GM19455 (cell line): ENCODE measurements at regions not wholly inside any gene's neighbourhood (a gene's known extent, or its start where the extent isn't known, plus 50 kb on each side); places are given as distances from the start of the nearest gene placed in this dataset.
A peak's percentile ranks its signal among the peaks of the same experiment; 100 is the strongest.
"Not testable (repeated sequence)": the region's sequence is repeated elsewhere in the genome, so short reads cannot be mapped to it uniquely, and the experiment has no call there.

ENCODE experiments used
- ATAC-seq: cut with Tn5 transposase; IDR thresholded peaks from one replicate; pipeline ENCODE4 v1.9.1; 2021; ENCODE audit not compliant: unreplicated experiment

DNA sequence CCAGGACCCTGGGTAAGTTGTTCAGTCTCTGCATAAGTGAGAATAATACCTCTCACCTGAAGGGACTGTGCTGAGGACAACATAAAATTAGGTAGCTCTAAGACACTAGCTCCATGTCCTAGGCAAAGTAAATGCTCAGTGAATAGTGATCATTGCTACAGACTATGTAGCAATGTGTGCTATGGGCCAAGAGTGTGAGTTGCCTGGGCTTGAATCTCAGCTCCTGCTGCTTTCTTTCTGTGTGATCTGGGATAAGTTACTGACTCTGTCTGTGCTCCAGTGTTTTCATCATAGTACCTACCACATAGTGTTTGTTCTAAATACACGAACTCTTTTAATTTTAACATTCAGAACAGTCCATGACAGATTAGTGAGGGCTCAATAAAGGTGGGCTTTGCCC lies 81.1 kb upstream of the MFGE8 start:
- ATAC-seq = no peak

DNA sequence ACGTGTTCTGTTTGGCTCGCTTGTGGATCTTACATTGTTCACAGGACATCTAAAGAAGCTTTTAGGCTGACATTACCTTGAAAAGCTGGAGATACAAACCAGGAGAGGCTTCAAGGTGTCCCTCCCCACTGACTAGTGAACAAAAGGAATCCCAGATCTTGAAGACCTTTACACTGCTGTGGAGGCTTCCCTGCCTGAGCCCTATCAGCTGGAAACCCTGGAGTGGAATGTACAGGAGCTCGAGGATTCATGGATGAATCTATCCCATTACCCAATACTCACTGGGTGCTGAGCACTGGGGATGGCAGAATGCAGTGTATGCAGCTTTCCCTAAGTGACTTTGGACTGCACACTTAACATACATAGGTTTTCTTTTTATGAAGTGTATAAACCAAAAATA lies 82.3 kb upstream of the MFGE8 start:
- no peak for ATAC-seq

DNA sequence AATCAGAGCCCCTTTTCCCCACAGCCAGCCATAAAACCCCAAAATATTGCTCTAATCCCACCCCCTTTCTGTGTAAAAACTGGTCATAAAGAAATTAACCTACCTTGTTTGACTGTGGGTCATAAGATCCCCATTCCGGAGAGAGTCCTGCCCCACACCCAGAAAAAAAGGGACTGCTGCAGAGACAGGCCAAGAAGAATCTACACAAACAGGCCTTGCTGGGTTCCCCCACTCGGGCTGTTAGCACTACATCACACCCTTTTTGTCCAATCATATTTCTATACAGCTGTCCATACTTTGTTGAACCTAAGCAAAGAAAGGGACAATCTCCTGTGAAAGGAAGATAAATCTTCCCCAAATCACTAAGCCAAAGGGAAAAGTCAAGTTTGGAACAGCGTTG lies 84.4 kb upstream of the MFGE8 start:
- ATAC-seq = no peak

DNA sequence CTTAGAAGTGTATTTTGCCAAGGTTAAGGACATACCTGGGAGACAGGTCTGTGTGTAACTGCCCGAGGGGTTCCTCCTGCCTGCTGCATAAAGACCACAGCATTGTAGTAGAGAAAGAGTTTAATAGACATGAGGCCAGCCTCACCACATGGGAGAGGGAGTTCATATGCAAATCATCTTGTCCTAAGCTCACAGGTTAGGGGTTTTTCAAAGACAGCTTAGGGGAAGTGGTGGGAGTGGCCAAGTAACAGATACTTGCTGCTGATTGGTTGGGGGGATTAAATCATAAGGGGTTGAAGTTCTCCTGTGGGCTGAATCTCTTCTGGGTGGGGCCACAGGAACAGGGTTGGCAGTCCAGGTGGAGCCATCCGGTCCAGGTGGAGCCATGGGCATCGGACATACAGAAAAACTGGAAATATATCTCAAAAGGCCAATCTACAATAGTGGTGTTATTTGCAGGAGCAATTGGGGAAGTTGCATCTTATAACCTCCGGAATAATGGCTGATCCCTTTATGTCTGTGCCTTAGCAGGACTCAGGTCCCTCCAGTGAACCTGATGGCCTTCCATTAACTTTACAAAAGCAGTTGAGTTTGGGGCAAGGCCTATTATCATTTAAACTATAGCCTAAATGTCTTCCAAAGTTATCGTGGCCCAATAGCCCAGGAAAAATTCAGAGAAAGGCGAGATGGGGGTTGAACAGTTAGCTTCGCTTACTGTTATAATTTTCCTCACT lies 86.0 kb upstream of the MFGE8 start:
- no peak for ATAC-seq

DNA sequence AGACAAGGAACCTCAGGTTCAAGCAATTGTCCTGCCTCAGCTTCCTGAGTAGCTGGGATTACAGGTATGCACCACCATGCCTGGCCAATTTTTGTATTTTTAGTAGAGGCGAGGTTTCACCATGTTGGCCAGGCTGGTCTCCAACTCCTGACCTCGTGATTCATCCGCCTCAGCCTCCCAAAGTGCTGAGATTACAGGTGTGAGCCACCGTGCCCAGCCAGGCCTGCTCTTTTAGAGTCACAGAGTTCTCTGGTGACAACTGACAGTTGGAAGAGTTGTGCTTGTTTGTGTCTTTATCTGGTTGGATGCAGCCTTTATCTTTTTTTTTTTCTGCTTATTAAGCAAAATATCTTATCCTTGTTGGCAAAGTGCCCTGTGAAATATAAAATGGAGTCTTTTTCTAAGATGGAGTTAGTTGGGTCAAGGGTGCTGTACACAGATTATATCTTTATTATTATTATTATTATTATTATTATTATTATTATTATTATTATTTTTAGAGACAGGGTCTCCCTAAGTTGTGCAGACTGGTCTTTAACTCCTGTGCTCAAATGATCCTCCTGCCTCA lies 86.5 kb upstream of the ABHD2 start:
- not testable (repeated sequence) for ATAC-seq

DNA sequence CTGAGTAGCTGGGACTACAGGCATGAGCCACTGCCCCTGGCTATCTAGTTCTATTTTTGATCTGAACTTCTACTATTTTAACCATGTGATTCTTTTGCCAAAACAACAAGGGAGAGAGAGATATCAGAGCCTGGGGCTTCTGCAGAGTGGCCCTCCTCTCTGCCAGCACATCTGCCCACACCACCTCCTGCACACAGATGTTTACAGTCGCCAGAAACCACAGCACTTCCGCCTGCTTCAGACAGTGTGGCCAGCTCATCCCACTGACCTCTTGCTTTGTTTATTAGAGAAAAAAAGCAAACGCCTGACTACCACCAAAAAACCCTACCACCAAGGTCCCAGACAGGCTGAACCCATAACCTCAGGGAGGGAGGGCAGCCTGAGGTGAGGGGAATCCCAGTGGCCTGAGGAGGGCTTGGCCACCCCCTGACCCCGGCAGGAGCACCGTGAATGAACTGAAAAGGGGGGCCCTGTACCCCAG lies 85.9 kb upstream of the ABHD2 start:
- peak; percentile 85 for ATAC-seq

DNA sequence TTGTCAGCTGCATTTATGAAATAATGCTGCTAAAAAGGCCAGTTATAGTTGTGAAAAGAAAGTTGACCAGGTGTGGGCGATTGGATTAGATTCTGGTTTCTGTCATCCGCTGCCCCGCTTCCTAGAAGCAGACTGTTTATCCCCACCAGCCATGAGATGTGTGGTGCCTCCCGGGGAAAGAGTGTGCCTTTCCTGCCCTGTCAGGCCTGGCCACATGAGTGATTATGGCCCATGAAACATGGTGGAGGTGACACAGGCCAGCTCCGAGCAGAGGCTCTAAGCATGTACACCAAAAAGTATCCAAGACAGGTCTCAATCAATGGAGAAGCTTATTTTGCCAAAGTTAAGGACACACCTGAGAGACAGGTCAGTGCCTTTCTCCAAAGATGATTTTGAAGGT lies 85.4 kb upstream of the ABHD2 start:
- ATAC-seq = peak; percentile 10

DNA sequence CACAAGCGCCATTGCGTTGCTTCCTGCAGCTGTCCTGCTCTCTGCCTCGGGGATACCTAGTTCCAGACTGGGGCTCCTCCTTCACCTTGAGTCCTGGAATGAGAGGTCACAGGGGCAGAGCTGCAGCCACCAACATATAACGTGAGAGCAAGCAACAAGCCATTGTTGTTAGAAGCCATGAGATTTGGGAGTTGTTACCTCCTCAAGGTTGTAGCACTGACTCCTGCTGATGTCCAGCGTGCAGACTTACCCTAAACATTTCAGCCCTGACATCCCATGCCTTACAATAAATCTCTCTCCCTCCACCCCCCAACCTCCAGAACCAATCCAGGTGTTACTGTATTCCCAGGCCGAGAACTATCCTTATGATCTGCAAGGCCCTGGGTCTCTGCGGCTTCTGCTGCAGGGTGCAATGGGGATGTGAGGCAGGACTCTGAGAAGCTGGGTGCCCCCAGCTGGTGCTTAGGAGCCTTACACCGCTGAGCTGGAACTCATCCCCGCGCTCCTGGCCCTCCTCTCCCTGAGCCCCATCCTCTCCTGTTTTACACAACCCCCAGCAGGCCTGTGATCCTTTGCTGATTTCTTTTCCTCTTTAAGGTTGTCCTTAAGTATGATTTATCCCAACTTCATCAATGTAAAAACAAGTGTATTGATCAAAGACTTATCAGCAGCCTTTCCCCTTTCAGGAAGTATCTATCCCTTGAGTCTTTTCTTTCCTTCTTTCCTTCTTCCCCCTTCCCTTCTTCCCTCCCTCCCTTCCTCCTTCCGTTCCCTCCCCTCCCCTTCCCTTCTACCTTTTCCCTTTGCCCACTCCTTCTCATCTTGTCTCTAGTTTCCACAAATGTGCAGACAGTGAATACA lies 84.2 kb upstream of the ABHD2 start:
- ATAC-seq = no peak

DNA sequence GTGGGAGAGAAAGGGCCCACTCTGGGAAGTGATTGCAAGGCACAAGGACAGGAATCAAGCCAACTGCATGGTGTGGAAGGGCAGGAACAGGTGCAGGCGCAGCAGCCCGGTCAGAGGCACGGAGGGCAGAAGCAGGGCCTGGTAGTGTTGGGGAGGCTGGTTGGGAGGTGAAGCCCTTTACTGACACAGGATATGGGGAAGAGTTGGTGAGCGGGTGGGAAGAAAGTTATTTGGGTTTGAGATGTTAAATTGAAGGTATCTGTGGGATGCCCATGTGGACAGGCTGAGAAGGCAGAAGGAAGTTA lies 83.6 kb upstream of the ABHD2 start:
- no peak for ATAC-seq

DNA sequence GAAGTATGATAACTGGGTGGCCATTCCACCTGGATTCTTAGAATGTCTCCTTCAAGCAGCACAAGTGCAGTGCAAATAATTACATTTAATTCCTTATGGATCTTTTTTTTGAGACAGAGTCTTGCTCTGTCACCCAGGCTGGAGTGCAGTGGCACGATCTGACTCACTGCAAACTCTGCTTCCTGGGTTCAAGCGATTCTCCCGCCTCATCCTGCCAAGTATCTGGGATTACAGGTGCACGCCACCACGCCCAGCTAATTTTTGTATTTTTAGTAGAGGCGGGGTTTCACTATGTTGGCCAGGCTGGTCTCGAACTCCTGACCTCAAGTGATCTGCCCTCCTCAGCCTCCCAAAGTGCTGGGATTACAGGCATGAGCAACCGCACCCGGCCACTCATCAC lies 80.7 kb upstream of the ABHD2 start:
- ATAC-seq = not testable (repeated sequence)

DNA sequence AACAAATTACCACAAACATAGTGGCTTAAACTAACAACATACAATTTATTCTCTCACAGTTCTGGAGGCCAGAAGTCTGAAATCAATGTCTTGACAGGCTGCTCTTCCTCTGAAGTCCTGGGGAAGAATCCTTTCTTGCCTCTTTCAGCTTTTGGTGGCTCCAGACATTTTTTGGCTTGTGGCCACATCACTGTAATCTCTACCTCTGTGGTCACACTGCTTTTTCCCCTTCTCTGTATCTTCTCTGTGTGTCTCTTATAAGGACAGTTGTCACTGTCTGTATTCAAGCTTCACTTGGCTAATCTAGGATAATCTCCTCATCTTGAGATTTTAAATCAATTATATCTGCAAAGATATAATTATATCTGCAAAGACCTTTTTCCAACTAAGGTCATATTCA lies 80.3 kb upstream of the ABHD2 start:
- no peak for ATAC-seq

DNA sequence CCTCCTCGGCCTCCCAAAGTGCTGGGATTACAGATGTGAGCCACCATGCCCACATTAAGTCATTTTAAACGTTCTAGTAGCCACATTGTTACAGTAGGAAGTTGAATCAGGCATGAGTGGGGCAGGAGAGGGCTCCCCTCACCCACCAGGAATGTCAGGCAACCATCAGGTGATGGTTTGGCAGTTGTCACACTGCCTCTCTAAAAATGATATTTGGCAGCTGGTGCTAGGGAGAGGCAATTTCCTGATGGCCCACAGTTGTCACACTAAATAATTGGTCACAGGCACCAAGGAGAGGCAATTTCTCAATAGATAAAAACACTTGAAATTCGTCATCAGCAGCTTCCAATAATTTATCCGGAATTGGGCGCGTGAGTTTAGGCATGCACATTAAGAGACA lies 79.2 kb upstream of the ABHD2 start:
- ATAC-seq = no peak

DNA sequence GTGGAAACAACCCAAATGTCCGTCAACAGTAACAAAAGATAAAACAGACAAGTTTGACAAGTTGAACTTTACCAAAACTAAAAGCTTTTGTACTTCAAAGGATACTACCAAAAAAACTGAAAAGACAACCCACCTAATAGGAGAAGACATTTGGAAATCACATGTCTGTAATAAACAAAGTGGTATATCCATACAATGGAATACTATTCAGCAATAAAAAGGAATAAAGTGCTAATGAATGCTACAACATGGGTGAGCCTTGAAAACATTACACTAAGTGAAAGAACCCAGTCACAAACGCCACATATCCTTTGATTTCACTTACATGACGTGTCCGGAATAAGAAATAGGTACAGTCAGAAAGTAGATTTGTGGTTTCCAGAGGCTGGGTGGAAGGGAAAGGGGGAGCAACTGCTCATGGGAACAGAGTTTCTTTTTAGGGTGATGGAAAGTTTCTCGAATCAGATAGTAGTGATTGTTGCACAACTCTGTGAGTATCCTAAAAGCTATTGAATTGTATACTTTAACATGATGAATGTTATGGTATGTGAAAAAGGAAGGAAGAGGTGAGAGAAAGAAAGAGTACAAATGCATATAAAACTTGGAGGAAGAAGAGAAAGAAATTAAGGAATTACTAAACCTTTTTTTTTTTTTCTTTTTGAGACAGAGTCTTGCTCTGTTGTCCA lies 72.7 kb upstream of the ABHD2 start:
- no peak for ATAC-seq

DNA sequence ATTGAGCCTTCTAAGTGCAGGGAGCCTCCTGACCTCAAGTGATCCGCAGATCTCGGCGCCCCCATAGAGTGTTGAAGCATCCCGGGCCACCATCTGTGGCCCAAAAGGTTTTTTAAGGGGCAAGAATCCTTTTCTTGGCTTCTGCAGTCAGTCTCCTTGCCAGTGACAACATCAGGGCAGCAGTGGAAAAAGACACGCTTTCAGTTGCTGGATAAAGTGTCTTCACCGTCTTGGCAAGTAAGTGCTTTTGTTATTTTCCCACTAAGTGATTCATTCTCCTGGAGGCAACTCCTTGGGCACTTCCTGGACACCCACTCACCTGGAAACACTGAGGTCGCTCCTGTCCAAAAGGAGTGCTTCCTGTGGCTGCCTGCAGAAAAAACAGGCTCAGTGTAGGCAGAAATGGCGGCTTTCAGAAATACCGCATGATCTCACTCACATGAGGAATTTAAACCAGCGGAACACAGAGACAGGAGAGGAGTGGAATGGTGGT lies 71.7 kb upstream of the ABHD2 start:
- ATAC-seq = no peak

DNA sequence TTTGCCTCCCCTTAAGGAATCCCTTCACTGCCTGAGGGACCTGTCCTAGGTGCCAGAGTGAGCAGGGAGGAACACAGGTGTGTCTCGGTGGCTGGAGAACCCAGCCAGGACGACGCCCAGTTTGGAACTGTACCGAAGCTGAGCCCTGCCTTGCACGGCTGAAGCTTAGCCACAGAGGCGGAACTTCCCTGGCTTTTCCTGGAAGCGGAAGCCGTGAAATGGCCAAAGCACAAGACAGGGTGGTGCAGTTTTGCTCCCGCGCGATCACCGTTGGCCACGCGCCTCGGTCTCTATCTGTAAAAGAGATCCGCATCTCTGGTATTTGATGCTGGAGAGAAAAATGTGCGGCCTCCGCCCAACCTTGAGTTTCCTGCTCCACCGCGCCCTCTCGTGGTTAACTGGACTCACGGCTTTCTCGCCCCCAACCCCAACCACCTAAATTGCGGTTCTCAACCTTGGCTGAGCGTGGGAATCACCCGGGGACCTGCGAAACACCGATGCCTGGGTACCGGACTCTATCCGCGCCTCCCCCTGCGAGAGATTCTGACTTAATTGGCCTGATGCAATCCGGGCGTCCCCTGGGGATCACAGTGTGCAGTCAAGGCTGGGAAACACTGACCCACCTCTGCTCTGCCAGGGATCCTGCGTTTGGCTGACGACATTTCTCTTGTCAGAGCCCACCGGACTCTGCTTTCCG lies 70.7 kb upstream of the ABHD2 start:
- ATAC-seq = peak; percentile 81

DNA sequence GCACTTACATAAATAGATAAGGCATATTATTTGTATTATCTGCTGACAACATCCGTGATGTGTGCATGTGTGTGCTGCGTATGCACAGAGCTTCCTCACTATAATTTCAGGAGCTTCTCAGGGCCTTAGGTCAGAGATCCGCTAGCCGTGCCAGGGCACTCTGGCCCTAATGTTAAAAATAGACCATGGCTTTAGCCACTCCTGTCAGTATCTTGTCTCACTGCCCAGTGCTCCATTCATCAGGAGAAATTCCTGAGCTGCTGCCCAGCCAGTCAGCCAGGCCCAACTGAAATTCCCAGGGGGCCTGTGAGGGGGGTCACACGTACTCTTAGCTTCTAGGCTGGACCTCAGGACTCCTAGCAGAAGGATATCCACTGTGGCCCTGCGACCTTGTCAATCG lies 70.0 kb upstream of the ABHD2 start:
- ATAC-seq = no peak

DNA sequence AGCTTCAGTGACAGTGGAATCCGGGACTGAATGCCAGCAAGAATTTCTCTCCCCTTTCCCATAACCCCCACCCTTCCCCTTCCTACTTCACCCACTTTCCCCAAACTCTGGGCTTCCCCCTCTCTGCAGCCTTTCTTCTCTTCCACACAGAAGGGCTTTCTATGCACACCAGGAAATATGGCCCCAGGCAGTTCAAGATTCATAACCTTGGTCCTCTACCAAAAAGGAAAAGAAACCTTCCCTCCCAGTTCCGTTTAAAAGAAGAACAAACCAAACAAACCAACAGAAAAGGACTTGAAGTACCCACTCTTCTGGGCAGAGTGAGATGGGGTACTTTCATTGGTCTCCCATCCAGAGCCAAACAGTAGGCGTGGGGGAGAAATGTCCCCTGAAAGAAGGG lies 68.8 kb upstream of the ABHD2 start:
- no peak for ATAC-seq

DNA sequence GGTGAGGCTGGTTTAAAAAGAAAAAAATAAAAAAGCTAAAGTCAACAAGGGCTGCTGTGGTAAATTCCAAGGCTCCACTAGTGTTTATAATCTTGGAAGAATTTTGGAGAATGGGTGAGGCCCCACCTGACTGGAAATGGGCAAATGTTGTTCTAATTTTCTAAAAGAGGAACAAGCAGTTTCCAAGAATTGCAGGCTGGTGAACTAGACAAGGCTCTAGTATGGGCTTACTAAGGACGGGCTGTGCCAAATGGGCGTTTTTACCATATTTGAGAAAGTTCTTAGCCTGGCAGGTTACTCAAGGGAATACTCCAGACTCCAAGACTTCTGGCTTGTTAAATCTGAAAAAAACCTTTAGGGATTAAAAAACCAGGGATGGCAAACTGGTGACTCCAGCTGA lies 67.0 kb upstream of the ABHD2 start:
- no peak for ATAC-seq

DNA sequence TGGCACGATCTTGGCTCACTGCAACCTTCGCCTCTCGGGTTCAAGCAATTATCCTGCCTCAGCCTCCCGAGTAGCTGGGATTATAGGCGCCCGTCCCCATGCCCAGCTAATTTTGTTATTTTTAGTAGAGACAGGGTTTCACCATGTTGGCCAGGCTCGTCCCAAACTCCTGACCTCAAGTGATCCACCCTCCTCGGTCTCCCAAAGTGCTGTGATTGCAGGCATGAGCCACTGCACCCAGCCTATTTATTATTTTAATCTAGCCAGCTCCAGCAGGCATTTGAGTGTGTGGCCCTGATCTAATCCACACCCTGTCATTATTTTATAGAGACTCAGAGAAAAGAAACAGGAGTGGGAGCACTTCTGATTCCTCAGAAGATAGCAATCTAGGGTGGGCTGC lies 66.4 kb upstream of the ABHD2 start:
- not testable (repeated sequence) for ATAC-seq

DNA sequence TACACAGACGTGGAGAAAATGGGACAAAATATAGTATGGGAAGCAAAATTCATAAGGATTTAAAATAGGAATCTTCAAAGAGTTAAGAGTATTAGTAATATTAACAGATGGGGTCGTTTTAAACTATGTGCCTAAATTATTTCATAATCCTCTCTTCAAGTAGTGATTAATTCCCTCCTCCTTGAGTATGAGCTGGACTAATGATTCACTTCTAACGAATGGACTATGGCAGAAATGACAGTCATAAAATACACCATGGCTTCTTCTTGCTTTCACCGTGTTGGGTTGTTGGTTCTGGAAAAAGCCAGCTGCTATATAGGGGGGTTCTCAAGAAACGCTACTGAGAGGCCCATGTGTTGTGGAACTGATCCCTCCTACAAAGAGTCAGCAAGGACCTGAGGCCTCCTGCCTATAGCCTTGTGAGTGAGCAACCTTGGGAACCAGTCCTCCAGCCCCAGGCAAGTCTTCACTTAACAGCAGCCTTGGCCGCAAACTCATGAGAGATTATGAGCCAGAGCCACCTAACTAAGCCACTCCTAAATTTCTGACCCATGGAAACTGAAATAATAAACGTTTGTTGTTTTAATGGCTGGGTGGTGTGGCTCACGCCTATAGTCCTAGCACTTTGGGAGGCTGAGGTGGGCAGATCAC lies 64.8 kb upstream of the ABHD2 start:
- ATAC-seq = no peak
